Endothelial cell of umbilical vein (primary cell): ENCODE measurements at regions not wholly inside any gene's neighbourhood (a gene's known extent, or its start where the extent isn't known, plus 50 kb on each side); places are given as distances from the start of the nearest gene placed in this dataset.

Experiments
- GATA2 ChIP-seq: IDR thresholded peaks from 2 replicates; pipeline ENCODE4 v1.7.0; 2011; ENCODE audit warnings: low read depth, mild to moderate bottlenecking, moderate library complexity, mixed read lengths, low read length; ENCODE audit not compliant: insufficient read length, insufficient read depth
- POLR2A ChIP-seq: IDR thresholded peaks from 2 replicates; pipeline ENCODE4 v1.6.1; 2012; ENCODE audit warnings: low read depth, mild to moderate bottlenecking, control low read depth, low read length
- POLR2AphosphoS5 ChIP-seq: IDR thresholded peaks from 2 replicates; pipeline ENCODE4 v1.6.1; 2012; ENCODE audit warnings: low read depth, mild to moderate bottlenecking, control low read depth, low read length, moderate library complexity; ENCODE audit not compliant: insufficient read depth
- TF ChIP-seq, protein P1 (sequence below), 2 donors: IDR thresholded peaks; 1 replicate in 1 of 2; 2 replicates in 1 of 2; pipeline ENCODE4 v1.5.1; 2011; ENCODE audit warnings: low read length in 2 of 2, mild to moderate bottlenecking in 2 of 2, moderate library complexity in 2 of 2, control low read depth in 1 of 2, inconsistent platforms in 1 of 2, low read depth in 1 of 2; ENCODE audit not compliant: insufficient read depth in 1 of 2; ENCODE audit errors: extremely low read depth in 1 of 2

- TF ChIP-seq, protein P1, sequence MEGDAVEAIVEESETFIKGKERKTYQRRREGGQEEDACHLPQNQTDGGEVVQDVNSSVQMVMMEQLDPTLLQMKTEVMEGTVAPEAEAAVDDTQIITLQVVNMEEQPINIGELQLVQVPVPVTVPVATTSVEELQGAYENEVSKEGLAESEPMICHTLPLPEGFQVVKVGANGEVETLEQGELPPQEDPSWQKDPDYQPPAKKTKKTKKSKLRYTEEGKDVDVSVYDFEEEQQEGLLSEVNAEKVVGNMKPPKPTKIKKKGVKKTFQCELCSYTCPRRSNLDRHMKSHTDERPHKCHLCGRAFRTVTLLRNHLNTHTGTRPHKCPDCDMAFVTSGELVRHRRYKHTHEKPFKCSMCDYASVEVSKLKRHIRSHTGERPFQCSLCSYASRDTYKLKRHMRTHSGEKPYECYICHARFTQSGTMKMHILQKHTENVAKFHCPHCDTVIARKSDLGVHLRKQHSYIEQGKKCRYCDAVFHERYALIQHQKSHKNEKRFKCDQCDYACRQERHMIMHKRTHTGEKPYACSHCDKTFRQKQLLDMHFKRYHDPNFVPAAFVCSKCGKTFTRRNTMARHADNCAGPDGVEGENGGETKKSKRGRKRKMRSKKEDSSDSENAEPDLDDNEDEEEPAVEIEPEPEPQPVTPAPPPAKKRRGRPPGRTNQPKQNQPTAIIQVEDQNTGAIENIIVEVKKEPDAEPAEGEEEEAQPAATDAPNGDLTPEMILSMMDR (IDR thresholded peaks at IDR 0.05; ENCODE audit: extremely low read depth in 1 of 2, insufficient read depth in 1 of 2, low read depth in 1 of 2, low read length in 2 of 2), result no peak
- TF ChIP-seq GATA2, result no peak
- no peak for TF ChIP-seq POLR2A
- TF ChIP-seq POLR2AphosphoS5, result no peak
Measured at GRCh38 chrX:129161108-129161507, 362.2 kb downstream of the SMARCA1 start.
